Bone marrow (tissue), 2 donors: ENCODE measurements at regions not wholly inside any gene's neighbourhood (a gene's known extent, or its start where the extent isn't known, plus 50 kb on each side); places are given as distances from the start of the nearest gene placed in this dataset.

Experiments
- DNase-seq, 2 donors: peaks; one replicate each; lab custom pipeline; 2025; lab: John Stamatoyannopoulos, UW

DNA sequence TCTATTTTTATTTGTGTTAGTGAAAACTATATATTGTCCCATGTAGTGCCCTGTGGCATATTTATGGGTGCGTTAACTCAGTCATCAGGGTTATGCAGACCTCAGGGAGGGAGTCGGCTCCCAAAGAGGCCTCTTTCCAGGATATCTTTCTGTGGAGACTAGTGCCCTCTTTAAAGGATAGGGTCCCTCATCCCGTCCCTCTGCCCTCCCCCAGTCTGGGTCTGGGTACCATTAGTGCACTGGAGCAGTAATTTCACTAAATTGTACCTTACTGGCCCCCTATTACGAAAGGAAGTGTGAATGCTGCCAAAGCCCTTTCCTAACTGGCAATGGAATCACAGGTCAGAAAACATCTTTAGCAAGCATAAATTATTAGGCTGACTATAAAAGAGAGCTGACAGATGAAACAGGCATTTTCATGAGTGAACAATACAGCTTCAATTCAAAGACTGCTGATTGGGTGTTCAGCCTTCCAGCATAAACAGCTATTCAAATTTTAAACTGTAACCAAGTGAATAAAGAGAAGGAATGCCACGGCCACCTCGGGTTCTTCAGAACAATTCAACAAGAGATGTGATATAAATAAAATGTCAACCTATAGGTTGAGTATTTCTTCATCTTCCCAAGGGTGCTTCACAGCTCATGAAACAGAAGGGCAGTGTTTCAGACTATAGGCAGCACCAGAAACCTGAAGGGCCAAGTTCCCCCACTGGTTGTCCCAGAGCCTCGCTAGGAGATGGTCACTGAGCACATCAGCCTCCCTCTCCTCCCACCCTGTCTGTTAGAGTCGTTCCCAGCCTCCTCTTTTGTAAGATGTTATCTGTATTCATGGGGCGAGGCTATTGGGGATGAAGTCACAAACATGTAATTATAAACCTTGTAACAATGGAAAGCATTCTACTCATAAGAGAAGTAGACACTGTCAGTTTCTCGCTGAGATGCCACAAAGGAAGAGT lies 318.7 kb downstream of the TMEM161B start:
- DNase-seq: no peak

DNA sequence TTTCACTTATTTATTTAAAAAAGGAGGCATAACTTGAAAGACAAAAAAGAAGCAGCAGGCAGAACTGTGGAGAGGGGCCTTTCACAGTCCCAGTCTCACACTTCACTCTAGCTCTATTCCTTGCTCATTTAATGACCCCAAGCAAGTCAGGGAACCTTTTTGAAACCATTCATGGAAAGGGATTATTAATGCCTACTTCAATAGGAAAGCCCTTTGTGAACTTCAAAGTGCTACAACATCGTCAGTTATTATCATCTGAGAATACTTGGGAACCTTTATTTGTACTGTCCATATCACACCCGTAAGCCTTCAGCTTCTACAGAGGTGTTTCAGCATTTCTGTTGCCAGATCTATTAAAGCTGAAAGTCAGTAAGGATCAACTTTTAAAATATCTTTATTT lies 320.2 kb downstream of the TMEM161B start:
- DNase-seq: no peak

DNA sequence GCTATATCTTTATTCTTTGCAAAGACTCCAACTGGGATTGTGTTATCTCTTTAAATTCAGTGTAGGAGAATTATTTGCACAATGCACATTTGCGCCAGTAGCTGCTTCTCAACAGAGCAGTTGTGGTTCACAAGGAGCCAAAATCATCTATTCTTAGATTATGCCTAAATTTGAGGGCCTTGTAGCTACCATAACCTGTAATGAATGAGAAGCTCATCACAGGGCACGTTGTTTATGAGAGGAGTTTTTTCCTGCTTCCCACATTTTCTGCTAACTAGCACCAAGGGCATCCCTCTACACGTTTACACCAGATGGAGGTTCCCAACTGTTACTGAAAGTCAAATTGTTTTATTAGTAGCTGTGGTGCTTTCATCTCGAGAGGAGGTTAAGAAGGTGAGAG lies 322.4 kb downstream of the TMEM161B start:
- DNase-seq: no peak

DNA sequence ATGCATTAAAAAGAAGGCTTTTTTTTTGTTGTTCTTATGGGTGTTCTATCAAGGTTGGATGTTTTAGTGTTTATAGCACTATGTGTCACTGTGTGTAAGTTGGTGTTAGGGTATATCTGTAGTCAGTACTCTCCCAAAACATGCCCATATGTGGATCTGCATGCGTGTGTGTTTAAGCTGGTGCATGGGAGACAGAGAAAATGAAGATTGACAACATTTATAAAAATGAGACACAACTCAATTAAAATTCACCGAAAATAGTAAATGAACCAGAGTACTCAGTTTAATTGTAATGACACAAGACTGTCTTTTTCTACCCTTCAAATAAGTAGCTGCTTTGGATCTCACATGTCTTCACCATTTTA lies 323.4 kb downstream of the TMEM161B start:
- no peak for DNase-seq

DNA sequence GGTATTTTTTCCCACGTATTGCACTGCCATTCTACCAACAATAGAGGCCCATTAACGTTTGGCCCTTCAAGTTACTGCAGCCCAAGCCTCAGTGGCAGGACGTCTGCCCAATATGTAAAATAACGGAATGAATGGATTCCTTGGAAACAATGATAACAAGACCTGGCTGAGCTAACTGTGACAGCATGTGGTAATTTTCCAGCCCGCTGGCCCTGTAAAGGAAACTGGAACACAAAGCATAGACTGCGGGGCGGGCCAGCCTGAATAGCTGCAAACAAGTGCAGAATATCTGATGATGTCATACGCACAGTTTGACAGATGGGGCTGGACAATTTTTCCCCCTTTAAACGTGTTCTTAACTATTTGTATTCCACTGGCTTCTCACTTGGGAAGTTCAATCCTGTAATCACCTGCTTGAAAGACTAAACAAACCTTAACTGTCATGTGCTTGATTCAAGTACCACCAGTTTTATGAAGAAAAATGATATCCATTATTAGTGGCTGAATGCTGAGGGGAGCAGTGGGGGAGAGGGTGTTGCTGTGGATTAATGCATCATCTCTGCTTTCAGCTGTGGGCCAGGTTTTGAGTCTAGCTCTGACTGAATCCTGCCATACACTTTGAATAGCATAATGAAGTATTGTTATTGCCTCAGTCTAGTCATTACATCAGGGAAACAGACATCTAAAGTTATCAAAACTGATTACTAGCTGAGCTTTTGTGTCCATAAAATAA lies 323.9 kb downstream of the TMEM161B start:
- DNase-seq: no peak

DNA sequence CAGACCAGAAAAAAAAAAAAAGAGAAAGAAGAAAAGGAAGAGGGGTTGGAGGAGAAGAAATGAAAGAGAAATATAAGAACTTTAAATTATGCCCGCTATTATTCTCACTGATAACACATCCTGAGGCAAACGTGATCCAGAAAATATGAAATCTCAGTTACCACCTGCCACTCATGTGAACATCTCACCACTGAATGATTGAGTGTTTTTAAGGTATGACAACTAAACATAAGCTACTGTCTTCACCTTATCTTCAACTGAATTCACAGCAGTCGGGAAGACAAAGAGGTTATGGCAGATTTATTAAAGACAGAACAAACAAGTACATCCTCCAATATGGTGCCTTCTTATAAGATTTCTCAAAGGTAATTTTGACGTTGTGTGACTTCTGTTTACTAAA lies 327.9 kb downstream of the TMEM161B start:
- DNase-seq: no peak

DNA sequence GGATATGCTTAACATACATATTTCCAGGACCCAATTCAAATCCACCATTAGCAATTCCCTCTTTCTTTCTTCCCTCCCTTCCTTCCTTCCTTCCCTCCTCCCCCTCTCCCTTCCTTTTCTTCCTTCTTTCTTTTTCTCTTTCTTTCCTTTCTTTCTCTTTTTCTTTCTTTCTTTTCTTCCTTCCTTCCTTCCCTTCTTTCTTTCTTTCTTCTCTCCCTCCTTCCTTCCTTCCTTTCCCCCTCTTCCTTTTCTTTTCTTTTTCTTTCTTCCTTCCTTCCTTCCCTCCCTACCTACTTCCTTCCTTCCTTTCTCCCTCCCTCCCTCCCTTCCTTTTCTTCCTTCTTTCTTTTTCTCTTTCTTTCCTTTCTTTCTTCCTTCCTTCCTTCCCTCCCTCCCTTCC lies 332.0 kb downstream of the TMEM161B start:
- no peak for DNase-seq

DNA sequence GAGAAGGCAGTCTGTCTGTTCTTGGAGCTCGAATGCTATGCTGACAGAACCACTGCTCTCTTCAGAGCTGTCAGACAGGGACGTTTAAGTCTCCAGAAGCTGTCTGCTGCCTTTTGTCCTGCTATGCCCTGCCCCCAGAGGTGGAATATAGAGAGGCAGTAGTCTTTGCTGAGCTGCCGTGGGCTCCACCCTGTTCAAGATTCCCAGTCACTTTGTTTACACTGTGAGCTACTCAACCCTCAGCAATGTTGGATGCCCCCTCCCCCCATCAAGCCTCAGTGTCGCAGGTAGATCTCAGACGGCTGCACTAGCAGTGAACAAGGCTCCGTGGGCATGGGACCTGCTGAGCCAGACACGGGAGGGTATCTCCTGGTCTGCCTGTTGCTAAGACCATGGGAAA lies 344.2 kb downstream of the TMEM161B start:
- DNase-seq: no peak

DNA sequence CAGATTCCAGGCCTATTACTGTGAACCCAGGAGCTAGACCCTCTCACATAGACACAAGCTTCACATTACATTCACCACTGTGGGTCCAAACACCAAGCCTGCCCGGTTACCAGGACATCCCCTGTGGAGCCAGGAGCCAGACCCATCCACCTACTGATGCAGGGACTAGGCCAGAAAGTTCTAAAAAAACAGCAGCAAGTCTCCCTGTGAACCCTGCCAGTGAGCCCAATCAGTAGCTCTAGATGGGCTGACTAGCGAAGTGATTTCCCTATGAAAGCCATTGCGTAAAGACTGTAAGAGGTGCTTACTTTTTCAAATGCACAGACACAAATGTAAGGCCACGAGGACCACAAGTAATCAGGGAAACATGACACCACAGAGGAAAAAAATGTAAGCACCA lies 352.3 kb downstream of the TMEM161B start:
- DNase-seq: no peak

DNA sequence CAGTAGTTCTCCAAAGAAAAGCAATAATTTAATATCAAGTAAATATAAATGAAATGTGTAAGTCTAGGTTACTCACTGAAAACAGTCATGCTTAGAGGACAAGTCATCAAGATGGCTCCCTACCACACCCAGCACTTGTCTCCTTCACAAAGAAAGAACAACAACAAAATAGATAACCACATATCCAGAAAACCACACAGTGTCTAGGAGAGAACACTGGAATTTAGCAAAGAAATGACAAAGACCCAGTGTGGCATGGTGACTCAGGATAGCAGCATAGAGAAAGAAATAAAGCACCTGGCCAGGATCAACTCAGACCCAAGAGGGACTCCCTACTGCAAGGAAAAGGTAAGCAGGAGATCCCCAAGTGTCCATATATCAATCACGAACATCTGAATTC lies 356.2 kb downstream of the TMEM161B start:
- no peak for DNase-seq

DNA sequence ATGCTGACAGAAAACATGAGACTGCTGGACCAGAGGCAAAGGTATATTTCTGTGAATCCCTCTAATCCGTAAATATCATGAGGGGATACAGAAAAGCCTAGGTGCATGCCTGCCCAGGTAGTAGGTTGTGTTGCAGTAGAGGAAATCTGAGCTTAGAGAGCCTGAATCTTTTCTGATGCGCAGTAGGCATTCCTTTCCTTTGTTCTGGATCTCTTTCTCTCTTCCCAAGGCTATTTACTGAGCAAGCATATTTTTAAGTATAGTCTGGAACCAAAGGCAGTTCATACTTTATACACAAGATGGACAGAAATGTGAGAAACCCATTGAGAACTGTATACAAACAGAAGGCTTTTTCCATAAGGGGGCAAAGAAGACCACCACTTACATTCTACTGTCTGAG lies 359.3 kb downstream of the TMEM161B start:
- DNase-seq: no peak

DNA sequence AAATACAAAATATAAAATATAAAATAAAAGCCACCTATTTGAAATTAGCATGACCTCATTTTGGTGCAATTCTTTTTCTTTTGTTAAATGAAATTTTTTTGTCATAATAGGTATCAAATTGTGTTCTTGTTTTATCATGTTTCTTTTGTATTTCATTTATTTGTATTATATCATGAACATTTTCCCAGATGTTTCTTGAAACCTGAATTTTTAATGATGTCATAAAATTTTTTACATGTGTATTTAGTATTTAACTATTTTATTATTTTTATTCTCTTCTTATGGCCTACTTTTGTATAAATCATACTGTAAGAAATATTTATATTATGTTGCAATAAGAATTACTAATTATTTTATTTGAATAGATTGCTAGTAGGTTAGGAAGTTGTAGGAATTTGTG lies 361.7 kb downstream of the TMEM161B start:
- no peak for DNase-seq

DNA sequence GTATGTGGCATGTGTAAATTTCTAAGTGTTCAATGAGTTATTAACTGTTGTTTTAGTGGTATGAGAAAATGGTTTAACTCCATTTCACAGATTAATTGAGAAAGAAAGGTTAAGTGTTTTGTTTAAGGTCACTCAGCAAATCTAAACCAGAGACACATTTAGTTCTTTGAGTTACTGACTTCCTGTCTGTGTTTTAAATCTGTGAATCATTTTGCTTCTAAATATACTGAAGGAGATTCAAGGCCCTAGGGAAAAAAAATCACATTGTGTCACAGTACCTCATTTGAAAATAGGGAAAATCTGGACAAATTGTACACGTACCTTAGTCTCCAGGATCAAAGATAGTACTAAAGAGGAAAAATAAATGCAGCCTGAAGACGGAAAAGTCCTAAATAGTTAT lies 368.2 kb downstream of the TMEM161B start:
- DNase-seq: no peak

DNA sequence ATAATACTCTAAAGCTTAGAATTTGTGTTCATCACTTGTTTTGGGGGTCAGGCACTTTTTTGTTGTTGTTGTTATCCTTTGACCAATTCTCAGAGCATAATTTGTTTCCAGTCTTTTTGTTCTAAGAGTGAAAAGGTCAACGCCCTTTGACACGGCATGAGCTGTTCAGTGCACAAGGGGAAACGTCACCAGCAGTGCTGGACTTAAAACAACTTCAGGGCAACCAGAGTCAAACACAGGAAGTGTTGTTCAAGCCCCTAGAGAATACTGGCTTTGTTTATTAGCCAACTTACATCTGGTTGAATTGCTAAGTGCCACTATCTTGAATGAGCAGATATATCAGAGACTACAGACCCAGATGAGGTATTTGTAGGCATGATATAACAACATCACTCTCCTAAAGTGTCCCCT lies 368.9 kb downstream of the TMEM161B start:
- DNase-seq: no peak

DNA sequence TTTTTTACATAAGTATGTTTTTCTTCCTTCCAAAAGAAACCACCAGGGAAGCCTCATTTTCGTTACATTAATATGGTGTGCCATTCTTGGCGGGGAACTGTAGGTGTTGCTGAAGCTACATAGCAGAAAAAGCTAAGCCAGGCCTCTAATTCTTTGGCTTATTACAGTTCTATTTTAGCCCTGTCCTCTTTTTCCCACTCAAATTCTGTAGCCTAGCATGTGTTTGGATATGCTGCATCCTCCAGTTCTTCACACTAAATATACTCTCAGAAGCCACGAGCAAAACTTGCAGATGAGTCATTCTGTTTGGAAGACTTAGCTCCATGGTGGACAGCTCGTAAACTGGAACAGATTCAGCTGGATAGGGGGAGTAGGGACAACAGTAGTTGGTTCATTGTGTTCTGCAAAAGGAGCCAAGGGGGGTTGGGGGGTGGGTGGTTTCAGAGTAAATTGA lies 369.4 kb downstream of the TMEM161B start:
- no peak for DNase-seq

DNA sequence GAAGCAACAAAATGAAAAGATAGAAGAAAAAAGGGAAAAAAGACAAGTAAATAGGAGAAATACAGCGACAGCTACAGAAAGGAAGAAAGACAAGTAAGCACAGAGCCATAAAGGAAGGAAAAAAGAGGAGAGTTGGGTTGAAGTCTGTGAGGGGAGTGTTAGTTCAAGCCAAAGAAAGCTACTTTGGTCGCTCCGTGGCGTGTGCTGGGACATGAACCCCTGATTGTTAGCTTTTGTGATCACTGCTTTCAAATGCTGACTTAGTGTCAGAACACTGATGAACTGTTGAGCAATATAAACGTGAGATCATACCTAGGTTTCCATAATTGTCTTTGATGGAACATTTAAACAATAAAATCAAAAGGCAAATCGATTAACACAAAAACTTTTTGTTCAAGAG lies 370.1 kb downstream of the TMEM161B start:
- no peak for DNase-seq

DNA sequence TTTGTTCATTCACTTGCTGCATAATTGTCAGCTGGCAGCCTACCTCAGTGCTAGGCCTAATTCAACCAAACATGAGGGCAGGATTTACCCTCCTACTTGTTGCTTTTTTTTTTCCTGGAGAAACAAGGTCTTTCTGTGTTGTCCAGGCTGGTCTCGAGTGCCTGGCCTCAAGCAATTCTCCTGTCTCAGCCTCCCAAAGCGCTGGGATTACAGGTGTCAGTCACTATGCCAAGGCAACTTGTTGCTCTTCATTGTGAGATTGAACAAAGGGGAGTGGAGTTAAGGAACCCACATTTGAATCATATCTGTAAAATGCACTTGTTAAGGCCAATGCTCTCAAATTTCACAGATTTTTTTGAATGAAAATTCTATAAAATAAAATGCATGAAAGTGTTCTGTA lies 380.5 kb downstream of the TMEM161B start:
- no peak for DNase-seq

DNA sequence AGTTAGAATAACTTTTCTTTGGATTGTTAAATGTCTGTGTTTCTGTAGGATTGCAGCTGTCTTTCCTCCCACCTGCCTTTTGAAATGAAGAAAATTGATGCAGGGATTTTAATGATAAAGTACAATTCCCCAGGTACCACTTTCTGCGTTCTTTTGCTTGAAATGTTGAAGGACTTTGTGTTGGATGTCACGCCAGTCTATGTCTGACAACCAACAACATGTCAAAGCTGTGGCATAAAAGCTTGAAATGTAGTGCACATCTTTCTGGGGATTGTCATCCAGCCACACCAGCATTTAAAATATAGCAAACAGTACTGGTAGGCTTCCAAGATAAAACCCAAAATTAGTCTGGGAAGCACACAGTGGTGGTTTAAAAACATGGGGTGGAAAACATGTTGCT lies 381.4 kb downstream of the TMEM161B start:
- DNase-seq: no peak

DNA sequence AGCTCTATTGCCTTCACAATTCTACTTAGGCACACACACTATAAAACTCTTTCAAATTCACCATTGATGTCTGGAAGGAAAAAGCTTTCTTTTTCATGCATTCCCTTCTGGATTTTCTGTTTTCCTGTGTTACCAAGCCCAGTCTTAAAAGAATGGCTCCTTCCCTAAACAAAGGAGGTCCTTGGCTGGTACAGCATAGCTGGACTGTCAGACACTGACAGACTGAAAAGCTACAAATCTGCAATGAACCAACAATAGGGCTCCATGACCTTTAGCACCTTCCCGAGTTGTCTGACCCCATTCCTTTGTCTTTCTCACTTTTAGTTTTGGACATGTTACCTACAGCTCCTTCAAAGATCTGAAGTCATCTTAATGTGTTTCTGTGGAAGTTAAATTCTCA lies 382.5 kb downstream of the TMEM161B start:
- DNase-seq: no peak

DNA sequence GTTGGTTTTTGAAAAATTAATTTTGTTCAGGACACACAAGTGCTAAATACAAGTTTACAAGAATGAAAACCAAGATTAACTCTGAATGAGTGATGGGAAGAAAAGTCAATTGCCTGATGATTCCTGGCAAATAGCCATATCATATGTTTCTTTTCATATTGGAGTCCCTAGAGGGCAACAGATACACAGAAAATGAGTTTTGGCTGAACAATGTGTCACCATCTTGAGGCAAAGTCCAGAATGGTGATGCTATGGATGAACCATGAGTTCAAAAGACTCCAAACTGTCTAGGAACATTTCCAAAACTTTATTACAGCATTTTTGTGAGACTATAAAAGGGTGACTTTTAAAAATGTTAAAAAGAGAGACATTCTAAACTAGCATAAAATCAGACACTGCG lies 382.9 kb downstream of the TMEM161B start:
- no peak for DNase-seq

DNA sequence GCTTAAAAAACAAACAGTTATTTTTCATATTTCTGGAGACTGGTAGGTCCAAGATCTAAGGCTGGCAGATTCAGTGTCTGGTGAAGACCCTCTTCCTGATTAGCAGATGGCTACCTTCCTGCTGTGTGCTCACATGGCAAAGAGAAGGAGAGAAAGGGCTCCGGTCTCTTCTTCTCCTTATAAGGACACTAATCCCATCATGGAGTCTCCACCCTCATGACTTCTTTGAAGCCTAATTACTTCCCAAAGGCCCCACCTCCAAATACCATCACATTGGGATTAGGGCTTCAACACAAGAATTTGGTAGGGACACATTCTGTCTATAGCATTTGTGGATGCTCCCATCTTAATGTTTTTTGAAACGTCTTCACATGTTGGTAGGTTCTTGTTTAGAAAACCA lies 391.1 kb downstream of the TMEM161B start:
- DNase-seq: no peak

DNA sequence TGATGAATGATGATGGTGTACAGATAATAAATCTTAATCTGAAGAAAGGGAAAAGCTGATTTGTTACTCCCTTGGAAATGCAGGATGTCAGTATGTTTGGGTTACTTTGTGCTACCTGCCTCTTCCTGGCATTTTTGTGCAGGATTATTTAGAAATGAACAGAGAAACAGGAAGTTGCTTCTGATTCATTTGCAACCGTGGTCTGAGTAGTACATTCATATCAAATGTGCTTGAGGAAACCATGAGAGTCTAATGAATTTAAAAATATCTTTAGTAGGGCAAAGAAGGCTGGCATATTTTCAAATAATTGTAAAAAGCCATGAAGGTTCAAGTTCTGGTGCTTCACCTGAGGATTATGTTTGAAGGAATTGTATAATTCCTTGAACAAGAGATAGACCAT lies 391.6 kb downstream of the TMEM161B start:
- no peak for DNase-seq

DNA sequence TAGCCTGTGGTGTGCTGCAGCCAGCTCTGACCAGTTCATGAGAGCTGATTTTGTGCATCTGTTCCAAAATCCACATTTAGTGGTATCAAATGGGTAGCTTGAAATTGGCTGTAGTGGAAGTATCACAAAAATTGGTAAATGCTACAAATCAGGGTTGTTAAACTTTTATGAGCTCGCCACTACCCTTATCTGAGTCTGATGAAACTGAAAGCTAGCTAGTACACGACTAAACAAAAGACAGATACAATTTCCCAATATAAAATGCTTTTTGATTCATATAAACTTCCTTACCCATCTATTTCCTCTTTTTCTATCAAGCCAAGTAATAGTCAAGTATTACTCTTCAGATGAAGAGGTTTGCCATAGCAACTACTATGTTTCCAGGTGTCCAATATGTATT lies 392.0 kb downstream of the TMEM161B start:
- DNase-seq: no peak
